H9 (cell line): ENCODE measurements at regions not wholly inside any gene's neighbourhood (a gene's known extent, or its start where the extent isn't known, plus 50 kb on each side); places are given as distances from the start of the nearest gene placed in this dataset.

Source experiments
- DNase-seq: peaks from one replicate; pipeline ENCODE4 v3.0.0-alpha.2; 2017
- H2AFZ ChIP-seq: one replicate; pipeline ENCODE4 v1.6.1; 2013; ENCODE audit warnings: mild to moderate bottlenecking, low read length, control low read depth, moderate library complexity
- H2AK5ac ChIP-seq: 2 replicates; pipeline ENCODE4 v1.6.1; 2013; ENCODE audit warnings: low read length, control low read depth, mixed read lengths; ENCODE audit not compliant: insufficient read length
- H2BK120ac ChIP-seq: one replicate; pipeline ENCODE4 v1.6.1; 2013; ENCODE audit warnings: low read depth, mild to moderate bottlenecking, low read length, control low read depth, inconsistent platforms; ENCODE audit not compliant: poor library complexity, severe bottlenecking
- H2BK12ac ChIP-seq: 2 replicates; pipeline ENCODE4 v1.6.1; 2013; ENCODE audit warnings: low read length, control low read depth, mixed read lengths, low read depth; ENCODE audit not compliant: insufficient read length
- H2BK15ac ChIP-seq: 2 replicates; pipeline ENCODE4 v1.6.1; 2013; ENCODE audit warnings: low read depth, low read length, control low read depth
- H2BK20ac ChIP-seq: one replicate; pipeline ENCODE4 v1.6.1; 2013; ENCODE audit warnings: low read depth, mild to moderate bottlenecking, low read length, control low read depth, inconsistent platforms; ENCODE audit not compliant: poor library complexity, severe bottlenecking
- H2BK5ac ChIP-seq: 2 replicates; pipeline ENCODE4 v1.6.1; 2013; ENCODE audit warnings: low read length, control low read depth, mixed read lengths; ENCODE audit not compliant: insufficient read length
- H3K14ac ChIP-seq: 2 replicates; pipeline ENCODE4 v1.6.1; 2013; ENCODE audit warnings: low read length, control low read depth; ENCODE audit not compliant: insufficient read depth
- H3K18ac ChIP-seq: 2 replicates; pipeline ENCODE4 v1.6.1; 2013; ENCODE audit warnings: low read depth, mild to moderate bottlenecking, mixed read lengths, low read length, control low read depth; ENCODE audit not compliant: insufficient read length
- H3K23ac ChIP-seq: 2 replicates; pipeline ENCODE4 v1.6.1; 2013; ENCODE audit warnings: low read length, control low read depth, mixed read lengths, low read depth; ENCODE audit not compliant: insufficient read length
- H3K23me2 ChIP-seq: 2 replicates; pipeline ENCODE4 v1.6.1; 2013; ENCODE audit warnings: low read depth, mild to moderate bottlenecking, mixed read lengths, low read length, control low read depth; ENCODE audit not compliant: insufficient read length, poor library complexity, severe bottlenecking
- H3K27ac ChIP-seq: 2 replicates; pipeline ENCODE4 v1.5.1; 2013; ENCODE audit warnings: low read length, control low read depth, mixed read lengths, low read depth; ENCODE audit not compliant: insufficient read length
- H3K27me3 ChIP-seq: 2 replicates; pipeline ENCODE4 v1.6.1; 2013; ENCODE audit warnings: low read length, control low read depth, inconsistent platforms; ENCODE audit not compliant: insufficient read depth
- H3K4ac ChIP-seq: 2 replicates; pipeline ENCODE4 v1.6.1; 2013; ENCODE audit warnings: low read depth, mild to moderate bottlenecking, control low read depth, inconsistent platforms, low read length, moderate library complexity
- H3K4me1 ChIP-seq: 2 replicates; pipeline ENCODE4 v1.6.1; 2013; ENCODE audit warnings: low read length, control low read depth, inconsistent platforms; ENCODE audit not compliant: insufficient read depth
- H3K4me2 ChIP-seq: 2 replicates; pipeline ENCODE4 v1.6.1; 2013; ENCODE audit warnings: low read length, control low read depth, mixed read lengths; ENCODE audit not compliant: insufficient read length, insufficient read depth
- H3K56ac ChIP-seq: 2 replicates; pipeline ENCODE4 v1.6.1; 2013; ENCODE audit warnings: low read depth, mild to moderate bottlenecking, mixed read lengths, low read length, control low read depth; ENCODE audit not compliant: insufficient read length
- H3K79me1 ChIP-seq: 2 replicates; pipeline ENCODE4 v1.6.1; 2013; ENCODE audit warnings: low read depth, mild to moderate bottlenecking, moderate library complexity, low read length, control low read depth, inconsistent platforms; ENCODE audit not compliant: insufficient read depth, poor library complexity, severe bottlenecking
- H3K79me2 ChIP-seq: 2 replicates; pipeline ENCODE4 v1.6.1; 2013; ENCODE audit warnings: low read length, control low read depth, inconsistent platforms; ENCODE audit not compliant: insufficient read depth
- H3K9ac ChIP-seq: 2 replicates; pipeline ENCODE4 v1.6.1; 2013; ENCODE audit warnings: low read length, control low read depth, mixed read lengths; ENCODE audit not compliant: insufficient read length; ENCODE audit errors: extremely low read depth
- H3K9me3 ChIP-seq: one replicate; pipeline ENCODE4 v1.6.1; 2013; ENCODE audit warnings: low read depth, low read length, inconsistent platforms; ENCODE audit not compliant: control insufficient read depth
- H3T11ph ChIP-seq: one replicate; pipeline ENCODE4 v1.6.1; 2013; ENCODE audit warnings: mild to moderate bottlenecking, low read length, control low read depth, inconsistent platforms
- H4K20me1 ChIP-seq: one replicate; pipeline ENCODE4 v1.6.1; 2013; ENCODE audit not compliant: control insufficient read depth, insufficient read length, insufficient read depth
- H4K5ac ChIP-seq: 2 replicates; pipeline ENCODE4 v1.6.1; 2013; ENCODE audit warnings: low read depth, mild to moderate bottlenecking, mixed read lengths, low read length, control low read depth; ENCODE audit not compliant: insufficient read length
- H4K8ac ChIP-seq: replicated peaks from 2 replicates; pipeline ENCODE4 v1.6.1; 2013; ENCODE audit warnings: low read length, control low read depth, mixed read lengths, low read depth; ENCODE audit not compliant: insufficient read length
- H4K91ac ChIP-seq: 2 replicates; pipeline ENCODE4 v1.6.1; 2013; ENCODE audit warnings: low read depth, mild to moderate bottlenecking, moderate library complexity, mixed read lengths, low read length, control low read depth; ENCODE audit not compliant: insufficient read length
- H3K27ac Mint-ChIP-seq, 3 experiments: 2 replicates in 2 of 3; 3 replicates in 1 of 3; pipeline ENCODE4 v1.8.0; 2020 to 2021; ENCODE audit warnings: mixed read lengths in 3 of 3, mild to moderate bottlenecking in 1 of 3, moderate library complexity in 1 of 3
- H3K27me3 Mint-ChIP-seq: 2 replicates; pipeline ENCODE4 v1.8.0; 2021; ENCODE audit warnings: low read depth, mild to moderate bottlenecking, moderate library complexity, mixed read lengths
- H3K36me3 Mint-ChIP-seq, 3 experiments: 2 replicates in 2 of 3; 3 replicates in 1 of 3; pipeline ENCODE4 v1.8.0; 2020 to 2021; ENCODE audit warnings: low read depth in 3 of 3, mixed read lengths in 3 of 3; ENCODE audit not compliant: insufficient read depth in 1 of 3
- H3K4me1 Mint-ChIP-seq, 2 experiments: 2 replicates each; pipeline ENCODE4 v1.8.0; 2020; ENCODE audit warnings: mixed read lengths in 2 of 2
- H3K4me3 Mint-ChIP-seq, 2 experiments: 2 replicates in 1 of 2; 3 replicates in 1 of 2; pipeline ENCODE4 v1.8.0; 2020 to 2021; ENCODE audit warnings: mild to moderate bottlenecking in 2 of 2, mixed read lengths in 2 of 2, moderate library complexity in 1 of 2
- H3K9me3 Mint-ChIP-seq, 2 experiments: 2 replicates in 1 of 2; 3 replicates in 1 of 2; pipeline ENCODE4 v1.8.0; 2020; ENCODE audit warnings: mild to moderate bottlenecking in 2 of 2, mixed read lengths in 2 of 2, moderate library complexity in 1 of 2
- WGBS: extraction: QIAGEN DNeasy Blood & Tissue Kit; methylation state at CpG from one replicate; pipeline ENCODE4 v1.1.7; 2013; ENCODE audit warnings: missing lambda C conversion rate, low lambda C conversion rate, mixed read lengths; ENCODE audit not compliant: insufficient read length; ENCODE audit errors: extremely low coverage; 5-methylcytosine and 5-hydroxymethylcytosine counted together
- TF ChIP-seq, protein P1 (sequence below): fragments of 200-600 bp; sonication (generic); conservative IDR thresholded peaks from 3 replicates; pipeline ENCODE4 v1.8.0; 2021; ENCODE audit warnings: antibody characterized with exemption, mild to moderate bottlenecking

GRCh38 chr1:87926921-87927320, 598.2 kb downstream of the LMO4 start:
- TF ChIP-seq, protein P1, sequence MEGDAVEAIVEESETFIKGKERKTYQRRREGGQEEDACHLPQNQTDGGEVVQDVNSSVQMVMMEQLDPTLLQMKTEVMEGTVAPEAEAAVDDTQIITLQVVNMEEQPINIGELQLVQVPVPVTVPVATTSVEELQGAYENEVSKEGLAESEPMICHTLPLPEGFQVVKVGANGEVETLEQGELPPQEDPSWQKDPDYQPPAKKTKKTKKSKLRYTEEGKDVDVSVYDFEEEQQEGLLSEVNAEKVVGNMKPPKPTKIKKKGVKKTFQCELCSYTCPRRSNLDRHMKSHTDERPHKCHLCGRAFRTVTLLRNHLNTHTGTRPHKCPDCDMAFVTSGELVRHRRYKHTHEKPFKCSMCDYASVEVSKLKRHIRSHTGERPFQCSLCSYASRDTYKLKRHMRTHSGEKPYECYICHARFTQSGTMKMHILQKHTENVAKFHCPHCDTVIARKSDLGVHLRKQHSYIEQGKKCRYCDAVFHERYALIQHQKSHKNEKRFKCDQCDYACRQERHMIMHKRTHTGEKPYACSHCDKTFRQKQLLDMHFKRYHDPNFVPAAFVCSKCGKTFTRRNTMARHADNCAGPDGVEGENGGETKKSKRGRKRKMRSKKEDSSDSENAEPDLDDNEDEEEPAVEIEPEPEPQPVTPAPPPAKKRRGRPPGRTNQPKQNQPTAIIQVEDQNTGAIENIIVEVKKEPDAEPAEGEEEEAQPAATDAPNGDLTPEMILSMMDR: no peak
- no peaks in the 10 kb centered on the region for H3K79me1 ChIP-seq
- H3K9ac ChIP-seq: no peak overlapping the region
- no peaks in the 10 kb centered on the region for H4K20me1 ChIP-seq
- no peaks in the 10 kb centered on the region for H3K4me1 ChIP-seq
- Mint-ChIP-seq H3K36me3 (peaks cover 10 to 16% (median 11%) of the 10 kb centered on the region in 3 experiments), H3K27me3 (no peaks in the 10 kb centered on the region), H3K9me3 (peaks cover 14 to 15% of the 10 kb centered on the region in 2 experiments), H3K4me1 (no peaks in the 10 kb centered on the region), H3K27ac (no peak overlapping the region), H3K4me3 (no peak overlapping the region)
- H4K5ac ChIP-seq: no peak overlapping the region
- no peaks in the 10 kb centered on the region for H3K23me2 ChIP-seq
- no peak overlapping the region for H4K91ac ChIP-seq
- no peak overlapping the region for H2BK15ac ChIP-seq
- no peak overlapping the region for H2BK20ac ChIP-seq
- no peaks in the 10 kb centered on the region for H3K79me2 ChIP-seq
- no peak overlapping the region for H2BK5ac ChIP-seq
- H3K4ac ChIP-seq: no peak overlapping the region
- no peak overlapping the region for H3K4me2 ChIP-seq
- H3K9me3 ChIP-seq: peaks cover 9% of the 10 kb centered on the region
- no peak overlapping the region for H2BK12ac ChIP-seq
- no peak overlapping the region for H2AFZ ChIP-seq
- DNase-seq: no peak
- H3K27ac ChIP-seq: no peak overlapping the region
- H3T11ph ChIP-seq: no peak overlapping the region
- WGBS: no CpG with 5 or more reads among the region's 1 CpG
- no peak overlapping the region for H3K23ac ChIP-seq
- H3K18ac ChIP-seq: no peak overlapping the region
- no peaks in the 10 kb centered on the region for H3K27me3 ChIP-seq
- H2AK5ac ChIP-seq: no peak overlapping the region
- H3K56ac ChIP-seq: no peak overlapping the region
- no peak overlapping the region for H3K14ac ChIP-seq
- no peak overlapping the region for H4K8ac ChIP-seq
- no peak overlapping the region for H2BK120ac ChIP-seq
